HG03039 (cell line): ENCODE measurements at regions not wholly inside any gene's neighbourhood (a gene's known extent, or its start where the extent isn't known, plus 50 kb on each side); places are given as distances from the start of the nearest gene placed in this dataset.

Experiments used
- ATAC-seq: cut with Tn5 transposase; IDR thresholded peaks from one replicate; pipeline ENCODE4 v1.9.1; 2021; ENCODE audit warnings: mild to moderate bottlenecking, moderate library complexity; ENCODE audit not compliant: unreplicated experiment

DNA sequence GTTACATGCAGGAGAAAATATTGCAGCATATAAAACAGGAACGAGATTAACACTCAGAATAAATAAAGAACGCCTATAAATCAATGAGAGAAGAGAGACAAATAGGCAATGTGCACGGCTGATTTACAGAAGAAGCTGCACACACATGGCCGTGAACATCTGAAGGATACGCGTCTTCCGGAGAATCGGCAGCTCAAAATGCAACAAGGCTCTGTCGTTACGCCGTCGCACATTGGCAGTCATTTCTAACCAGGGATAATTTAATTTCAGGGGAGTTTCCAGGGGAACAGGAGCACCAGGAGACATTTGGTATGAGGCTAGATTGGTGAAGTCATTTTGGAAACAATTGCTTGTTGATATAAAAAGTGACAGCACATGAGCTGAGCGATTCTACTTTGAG, 745.2 kb downstream of the BRD1 start:
- no peak for ATAC-seq

DNA sequence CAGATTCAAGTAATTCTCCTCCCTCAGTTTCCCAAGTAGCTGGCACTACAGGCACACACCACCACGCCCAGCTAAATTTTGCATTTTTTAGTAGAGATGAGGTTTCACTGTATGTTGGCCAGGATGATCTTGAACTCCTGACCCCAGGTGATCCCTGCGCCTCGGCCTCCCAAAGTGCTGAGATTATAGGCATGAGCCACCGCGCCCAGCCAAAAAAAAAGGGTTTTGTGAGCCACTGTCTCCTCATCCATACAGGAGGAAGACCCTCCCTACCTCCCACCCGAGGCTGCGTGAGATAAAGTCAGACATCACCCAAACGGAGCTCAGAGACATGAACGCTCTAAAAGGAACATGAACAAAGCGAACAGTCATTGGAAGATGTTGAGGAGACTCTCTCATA, 745.7 kb downstream of the BRD1 start:
- ATAC-seq, result no peak

DNA sequence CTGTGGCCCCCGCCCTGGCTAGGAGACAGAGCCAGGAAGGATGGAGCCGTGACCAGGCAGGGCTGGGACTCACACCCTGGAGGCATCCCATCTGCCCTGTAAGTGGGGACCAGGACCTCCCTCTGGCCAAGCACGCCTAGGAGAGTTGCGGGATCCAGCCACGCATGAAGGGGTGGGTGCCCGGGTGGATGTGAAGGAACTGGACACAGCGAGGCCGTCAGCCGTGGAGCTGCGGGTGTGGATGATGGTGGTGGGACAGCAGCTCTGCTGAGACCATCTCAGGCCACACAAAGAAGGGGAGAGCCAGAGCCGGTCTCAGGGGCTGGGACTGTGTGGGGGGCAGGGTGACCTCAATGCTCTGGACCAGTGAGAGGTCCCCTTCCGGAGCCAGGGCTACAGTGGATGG, 746.4 kb downstream of the BRD1 start:
- no peak for ATAC-seq

DNA sequence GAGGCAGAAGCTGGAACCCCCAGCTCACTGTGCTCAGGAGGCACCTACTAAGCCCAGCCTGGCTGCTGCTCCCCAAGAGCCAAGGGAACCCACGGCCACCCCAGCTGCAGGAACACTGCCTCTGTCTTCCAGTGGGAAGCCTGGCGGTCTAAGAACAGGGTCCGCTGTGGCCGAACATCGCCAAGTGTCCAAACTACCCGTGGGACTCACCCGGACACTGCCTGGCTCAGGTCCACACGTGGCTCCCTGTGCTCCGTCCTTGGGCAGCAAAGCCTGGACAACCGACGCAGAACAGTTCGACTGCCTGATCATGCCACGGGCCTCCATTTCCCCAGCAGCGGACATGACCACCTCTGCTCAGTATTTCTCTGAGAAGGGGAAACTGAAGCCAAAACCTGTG, 747.0 kb downstream of the BRD1 start:
- ATAC-seq, result no peak

DNA sequence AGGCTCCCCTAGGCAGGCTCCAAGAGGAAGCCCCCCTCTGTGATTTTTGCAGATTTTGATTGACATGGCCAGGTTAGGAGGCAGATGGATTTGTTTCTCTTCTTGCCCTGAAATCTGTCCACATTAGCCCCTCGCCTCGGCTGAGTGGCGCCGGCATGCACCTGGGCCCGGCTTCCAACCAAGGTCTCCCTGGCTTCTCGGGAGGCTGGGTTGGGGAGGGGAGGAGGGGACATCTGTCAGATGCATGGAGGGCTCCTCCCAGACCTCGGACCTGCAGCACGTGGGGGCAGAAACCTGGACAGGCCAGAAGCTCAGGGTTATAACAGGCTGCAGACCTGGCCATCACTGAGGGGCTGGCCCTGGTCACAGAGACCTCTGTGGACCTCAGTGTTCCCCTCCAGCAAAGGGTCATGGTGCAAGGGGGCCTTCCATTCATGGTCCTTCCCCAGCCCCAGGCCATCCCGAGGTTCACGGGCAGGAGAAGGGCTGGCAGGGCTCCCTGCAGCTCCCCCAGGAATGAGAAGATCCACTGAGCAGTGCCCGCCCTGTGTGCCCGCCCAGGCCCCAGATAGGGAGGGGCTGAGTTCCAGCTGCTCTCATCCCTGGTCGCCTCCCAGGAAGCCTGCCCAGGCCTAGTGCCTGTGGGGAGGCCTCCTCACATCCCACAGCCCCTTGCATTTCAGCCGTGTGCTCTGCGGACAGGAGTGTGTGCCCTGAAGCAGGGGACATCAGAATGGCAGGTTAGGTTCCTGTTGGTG, 747.8 kb downstream of the BRD1 start:
- ATAC-seq, result no peak

DNA sequence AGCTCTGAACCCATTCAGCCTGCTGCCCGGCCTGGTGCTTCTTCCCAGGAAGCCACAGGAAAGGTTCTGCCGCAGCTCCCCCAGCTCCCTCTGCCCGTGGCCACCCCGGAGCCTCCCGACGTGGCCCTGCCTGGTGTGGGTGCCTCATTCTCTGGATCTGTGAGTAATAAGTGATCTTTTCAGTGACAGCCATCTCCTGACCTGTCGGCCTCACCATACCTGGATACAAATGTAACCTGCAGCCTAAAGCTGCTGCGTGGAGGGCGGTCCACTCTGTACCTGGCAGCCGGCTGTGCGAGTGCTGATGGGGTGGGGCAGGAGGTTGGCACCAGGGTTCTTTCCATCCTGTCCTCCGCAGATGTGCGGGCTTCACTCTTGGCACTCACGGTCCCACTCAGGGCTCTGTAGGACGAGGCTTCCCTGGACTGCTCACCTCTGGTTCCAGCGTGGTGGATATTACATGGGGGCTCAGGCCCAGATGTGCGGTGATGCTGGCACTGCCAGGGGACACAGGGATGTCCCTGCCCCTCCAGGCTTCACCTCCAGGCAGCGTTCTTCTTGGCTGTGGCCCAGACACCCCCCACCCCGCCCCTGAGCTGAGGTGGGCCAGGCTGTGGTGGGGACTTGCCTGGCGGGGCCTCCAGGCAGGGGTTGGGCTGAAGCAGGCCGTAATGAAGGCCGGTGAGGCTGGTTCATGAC, 748.5 kb downstream of the BRD1 start:
- no peak for ATAC-seq

DNA sequence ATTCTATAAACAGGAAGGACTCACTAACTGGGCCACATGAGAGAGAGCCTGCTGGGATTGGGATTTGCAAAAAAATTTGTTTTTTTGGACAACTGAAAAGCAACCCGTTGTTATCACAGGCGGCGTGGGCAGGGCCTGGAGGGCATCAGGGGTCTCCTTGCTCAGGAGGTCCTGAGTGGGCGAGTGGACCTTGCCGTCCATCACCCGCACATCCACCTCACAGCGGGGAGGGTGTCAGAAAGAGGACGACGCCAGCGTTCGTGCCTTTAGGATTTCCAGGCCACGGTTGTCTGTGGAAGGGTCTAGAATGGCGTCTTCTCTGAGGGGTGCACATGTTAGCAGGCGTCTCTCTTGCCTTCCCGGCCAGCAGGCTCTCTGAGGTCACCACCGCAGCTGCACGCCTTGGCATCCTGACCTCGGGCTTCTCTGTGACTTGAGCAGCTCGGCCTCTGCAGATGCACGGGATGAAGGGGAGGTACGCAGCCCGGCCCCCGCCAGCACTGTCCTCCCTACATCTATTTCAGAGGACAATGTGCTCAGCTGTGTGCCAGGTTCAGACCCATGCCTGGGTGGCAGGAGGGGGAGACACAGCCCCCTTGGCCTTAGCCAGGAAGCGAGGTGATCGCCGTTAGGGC, 749.5 kb downstream of the BRD1 start:
- ATAC-seq, result no peak

DNA sequence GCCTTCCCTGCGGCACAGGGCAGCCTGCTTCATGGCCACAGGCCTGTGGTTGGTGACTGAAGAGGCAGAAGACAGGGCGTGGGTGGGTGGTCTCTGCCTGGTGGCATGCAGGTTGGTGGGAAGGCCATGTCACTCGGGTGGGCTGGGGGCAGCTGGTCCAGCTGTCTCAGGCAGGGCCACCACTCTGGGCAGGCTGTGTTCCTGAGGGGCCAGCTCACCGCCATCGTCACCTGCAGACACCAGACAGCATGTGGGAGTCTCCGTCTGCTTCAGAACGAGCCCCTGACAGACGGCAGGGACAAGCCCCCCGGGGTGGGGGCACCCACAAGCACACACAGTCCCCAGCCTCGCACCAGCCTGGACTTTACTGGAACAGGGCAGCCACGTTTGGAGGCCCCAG, 750.1 kb downstream of the BRD1 start:
- no peak for ATAC-seq

DNA sequence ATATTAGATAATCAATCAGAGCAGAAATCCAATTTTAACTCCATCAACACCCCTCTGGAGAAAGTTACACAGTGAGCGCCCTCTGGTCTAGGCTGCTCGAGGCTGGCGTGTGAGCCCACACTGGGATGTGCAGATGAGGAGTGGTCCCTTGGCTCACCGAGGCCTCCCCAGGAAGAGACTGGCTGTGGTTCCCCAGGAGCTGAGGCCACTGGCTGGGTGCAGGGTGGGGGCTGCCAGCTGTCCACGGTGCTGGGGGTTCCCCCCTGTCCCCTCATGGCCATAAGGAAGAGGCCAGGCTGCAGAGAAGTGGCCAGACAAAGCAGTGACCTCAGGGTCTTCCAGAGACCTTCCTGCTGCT, 750.7 kb downstream of the BRD1 start:
- no peak for ATAC-seq

DNA sequence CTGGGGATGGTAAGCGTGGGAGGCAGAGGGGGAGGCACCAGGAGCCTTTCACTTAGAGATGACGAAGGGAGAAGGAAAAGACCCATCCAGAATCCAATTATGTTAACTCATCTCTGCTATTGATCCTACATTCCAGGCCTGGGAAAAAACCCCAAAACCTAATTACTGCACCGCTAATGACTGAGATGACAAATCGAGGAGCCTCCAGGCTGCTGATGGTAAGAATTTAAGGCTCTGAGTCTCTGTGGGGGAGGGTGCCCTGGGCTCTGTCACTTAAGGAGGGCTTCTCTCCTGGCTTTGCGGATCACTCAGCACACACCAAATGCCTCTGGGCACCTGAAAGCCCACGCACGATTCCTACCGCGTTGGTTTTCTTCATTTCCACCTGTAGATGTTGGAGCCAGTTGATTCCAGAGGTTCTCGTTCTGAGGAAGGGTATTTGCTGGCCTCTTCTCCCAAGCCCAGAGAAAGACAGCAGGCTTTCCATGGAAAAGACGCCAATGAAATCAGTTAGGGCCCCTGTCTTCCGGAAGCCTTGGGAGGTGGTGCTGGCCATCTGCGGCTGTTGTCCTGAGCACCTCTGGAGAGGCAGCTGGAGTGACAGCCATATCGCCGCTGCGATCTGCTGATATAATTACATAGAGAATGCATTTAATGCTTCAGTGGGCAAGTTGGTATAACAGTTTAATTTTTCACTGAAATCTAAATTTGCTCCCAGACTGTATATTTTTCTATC, 751.2 kb downstream of the BRD1 start:
- ATAC-seq, result no peak

DNA sequence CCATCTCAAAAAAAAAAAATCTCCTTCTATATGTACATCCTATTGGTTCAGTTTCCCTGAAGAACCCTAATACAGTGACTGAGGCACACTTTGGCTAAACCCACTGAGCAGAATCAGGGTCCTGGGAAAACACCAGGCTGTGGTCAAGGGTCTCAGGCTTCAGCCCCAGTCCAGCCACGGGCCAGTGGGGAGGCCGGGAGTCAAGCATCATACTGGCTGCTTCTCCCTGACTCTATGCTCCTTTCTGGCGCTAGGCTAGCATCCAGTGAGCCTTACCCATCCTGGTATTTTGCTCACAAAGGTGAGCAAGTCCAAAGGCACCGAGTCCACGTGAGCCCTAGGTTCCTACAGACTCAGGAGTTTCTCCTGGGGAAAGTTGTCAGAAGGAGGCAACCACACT, 752.5 kb downstream of the BRD1 start:
- no peak for ATAC-seq

DNA sequence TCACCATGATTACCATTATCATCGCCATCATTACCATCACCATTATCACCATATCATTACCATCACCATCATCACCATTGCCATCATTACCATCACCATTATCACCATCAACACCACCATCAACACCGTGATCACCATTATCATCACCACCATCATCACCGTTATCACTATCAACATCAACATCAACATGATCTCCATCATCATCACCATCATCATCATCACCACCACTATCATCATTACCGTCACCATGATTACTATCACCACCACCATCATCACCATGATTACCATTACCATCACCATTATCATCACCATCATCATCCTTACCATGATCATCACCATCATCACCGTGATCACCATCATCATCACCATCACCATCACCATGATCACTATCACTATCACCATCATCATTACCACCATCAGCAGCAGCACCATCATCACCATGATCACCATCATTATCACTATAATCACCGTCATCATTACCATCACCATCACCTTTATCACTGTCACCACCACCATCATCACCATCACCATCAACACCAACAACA, 753.7 kb downstream of the BRD1 start:
- no peak for ATAC-seq

DNA sequence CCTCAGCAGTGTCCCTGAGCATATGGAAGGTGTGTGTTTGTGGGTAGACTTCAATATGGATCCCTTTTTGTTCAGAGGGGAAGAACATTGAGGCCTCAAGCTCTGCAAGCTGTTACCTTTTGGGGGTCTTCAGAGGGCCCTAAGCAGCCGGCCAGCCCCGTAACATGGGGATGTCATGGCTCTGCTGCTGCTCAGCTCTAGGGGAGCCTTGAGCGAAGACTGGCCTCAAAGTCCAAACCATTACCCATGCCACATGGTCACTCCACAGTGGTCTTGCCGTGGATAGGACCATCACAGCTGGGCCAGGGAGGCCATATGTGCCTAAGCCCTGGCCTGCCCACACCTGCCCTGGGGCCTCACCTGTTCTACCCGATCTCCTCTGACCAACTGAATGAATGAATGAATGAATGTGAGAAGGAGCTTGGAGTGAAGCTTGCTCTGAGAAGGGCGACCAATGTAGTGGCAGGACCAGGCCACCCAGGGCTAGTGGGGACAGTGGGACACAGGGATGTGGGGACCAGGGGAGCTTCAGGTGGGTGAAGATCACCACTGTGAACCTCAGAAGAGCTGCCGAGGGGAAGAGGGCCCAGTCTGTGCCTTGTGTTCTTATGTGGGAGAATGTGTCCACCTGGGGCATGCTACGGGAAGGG, 754.6 kb downstream of the BRD1 start:
- ATAC-seq, result no peak

DNA sequence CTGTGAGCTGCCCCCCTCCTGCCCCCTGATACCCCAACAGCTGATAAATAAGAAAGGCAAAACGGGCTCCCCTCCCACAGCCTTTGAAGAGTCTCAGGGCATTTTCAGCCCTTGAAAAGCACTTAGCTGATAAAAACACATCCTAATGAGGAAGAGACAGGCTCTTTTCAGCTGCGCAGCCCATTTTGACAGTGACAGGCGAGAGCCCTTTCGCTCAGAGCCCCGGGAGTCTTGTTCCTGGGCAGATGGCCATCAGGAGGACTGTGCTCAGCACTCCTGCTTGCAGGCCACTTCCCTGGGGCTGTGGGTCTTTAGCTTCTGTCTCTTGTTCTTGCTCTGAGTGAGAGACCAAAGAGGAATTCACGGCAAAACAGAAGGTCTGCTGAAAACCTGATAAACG, 757.2 kb downstream of the BRD1 start:
- no peak for ATAC-seq

DNA sequence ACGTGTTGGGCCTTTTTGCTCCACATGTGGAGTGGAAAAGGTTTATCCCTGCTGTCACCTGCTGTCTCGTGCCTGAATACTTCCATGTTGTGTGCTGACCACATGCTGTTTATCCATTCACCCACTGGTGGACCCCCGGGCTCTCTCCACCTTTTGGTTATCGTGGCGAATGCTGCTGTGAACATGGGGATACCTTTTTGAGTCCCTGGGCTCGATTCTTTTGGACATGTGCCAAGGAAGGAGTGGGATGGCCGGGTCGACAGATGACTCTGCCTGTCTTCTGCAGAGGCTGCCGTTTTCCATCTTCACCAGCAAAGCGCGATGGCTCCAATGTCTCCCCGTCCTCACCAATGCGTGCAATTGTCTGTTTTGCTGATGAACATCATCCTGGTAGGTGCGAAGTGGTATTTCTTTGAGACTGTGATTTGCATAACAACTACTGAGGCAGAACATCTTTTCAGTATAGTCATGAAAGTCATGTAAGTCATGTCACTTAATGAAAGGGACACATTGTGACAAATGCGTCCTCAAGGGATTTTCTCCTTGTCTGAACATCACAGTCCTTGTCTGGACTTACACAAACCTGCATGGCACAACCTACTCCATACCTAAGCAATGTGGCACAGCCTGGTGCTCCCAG, 758.7 kb downstream of the BRD1 start:
- ATAC-seq, result no peak

DNA sequence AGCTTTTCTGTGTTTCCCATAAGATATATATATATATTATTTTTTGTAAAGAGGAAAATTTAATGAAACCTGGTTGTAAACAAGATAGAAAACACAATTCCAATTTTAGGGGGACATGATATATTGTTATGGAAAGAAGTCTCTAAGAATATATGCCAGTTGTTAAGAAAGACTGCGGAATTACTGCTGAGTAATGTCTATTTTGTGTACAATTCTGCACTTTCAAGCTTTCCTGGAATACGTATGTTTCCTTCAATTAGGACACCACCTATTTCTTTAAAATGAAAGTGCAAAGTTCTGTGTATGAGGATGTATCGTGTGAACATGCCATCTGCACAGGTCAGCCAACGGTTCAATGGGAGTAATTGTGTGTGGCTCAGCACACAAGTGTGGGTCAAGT, 760.2 kb downstream of the BRD1 start:
- no peak for ATAC-seq

DNA sequence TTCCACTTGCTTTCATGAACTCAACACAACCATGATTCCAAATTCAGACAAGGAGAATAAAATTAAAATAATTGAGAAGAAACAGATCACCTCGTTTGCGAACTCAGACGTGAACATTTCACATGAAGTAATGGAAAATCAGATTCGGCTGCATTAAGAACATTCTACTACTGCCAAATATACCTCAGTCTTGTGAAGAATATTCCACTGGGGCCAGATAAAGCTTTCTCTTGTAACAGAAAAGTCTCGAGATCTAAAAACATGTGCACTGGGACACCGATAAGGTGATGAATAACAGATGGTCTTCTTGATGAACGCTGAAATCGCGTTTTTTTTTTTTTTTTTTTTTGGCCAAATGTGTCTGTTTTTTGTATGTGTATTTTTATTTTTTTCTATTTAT, 761.1 kb downstream of the BRD1 start:
- ATAC-seq, result no peak

DNA sequence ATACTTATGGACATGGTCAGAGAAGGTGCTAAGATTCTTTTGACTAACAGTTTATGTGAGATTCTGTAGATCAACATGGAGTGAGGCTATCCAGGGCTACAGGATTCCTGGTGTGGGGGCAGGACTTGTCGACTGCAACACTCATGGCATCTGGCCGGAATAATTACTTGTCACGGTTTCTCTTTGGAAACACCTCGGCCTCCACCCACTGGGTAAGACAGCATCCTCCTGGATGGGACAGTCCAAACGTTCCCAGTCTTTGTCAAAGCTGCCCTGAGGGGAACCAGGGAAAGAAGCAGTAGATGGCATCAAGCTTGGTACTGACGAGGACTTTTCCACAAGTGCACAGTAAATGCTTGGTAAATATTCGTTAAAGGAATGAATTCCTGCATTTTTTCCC, 762.8 kb downstream of the BRD1 start:
- ATAC-seq, result no peak

DNA sequence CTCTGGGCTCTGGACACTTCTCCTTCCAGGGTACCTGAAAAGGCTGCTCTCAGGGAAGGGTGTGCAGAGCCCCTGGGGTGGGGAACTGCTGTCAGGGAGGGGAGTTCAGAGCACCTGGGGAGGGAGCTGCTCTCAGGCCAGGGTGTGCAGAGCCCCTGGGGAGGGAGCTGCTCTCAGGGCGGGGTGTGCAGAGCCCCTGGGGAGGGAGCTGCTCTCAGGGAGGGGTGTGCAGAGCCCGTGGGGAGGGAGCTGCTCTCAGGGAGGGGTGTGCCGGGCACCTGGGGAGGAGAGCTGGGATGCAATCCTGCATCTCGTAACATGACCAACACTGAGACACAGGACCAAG, 764.2 kb downstream of the BRD1 start:
- no peak for ATAC-seq

DNA sequence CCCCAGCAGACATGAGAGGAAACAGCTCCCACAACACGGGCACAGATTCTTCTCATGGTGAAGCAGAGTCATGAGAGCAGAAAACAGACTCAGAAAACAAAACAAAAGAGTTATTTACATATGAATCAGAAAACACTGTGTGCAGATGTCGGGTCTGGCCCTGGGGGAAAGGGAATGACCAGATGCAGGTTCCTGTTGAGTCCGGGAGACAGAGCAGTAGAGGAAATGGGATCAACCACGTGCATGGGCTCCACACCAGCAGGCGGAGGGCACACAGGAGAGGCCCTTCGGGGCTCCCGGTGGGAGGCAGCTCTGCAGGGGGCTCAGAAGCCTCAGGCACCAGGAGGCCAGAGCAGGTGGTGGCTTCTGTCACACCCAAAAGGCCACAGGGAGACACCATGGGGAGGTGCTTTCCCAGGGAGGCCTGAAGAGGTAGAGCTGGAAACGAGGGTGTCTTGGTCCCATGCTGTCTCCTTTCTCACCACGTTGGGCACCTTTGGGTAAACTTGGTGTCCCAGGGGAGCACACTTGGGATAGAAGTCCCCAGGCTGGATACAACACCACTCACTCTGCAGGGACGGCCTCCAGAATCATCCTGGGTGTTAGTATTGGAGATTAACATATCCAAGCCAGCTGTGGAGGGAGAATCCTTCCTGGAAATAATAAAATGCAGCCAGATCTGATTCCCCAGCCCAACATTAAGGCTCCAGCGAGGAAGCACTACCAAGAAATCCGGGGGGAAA, 764.7 kb downstream of the BRD1 start:
- no peak for ATAC-seq
